Lung (tissue), 11 donors: ENCODE measurements at regions not wholly inside any gene's neighbourhood (a gene's known extent, or its start where the extent isn't known, plus 50 kb on each side); places are given as distances from the start of the nearest gene placed in this dataset.

ENCODE experiments used
- ATAC-seq: fragments of 200-7000 bp; cut with Tn5 transposase; one replicate; pipeline ENCODE4 v1.9.1; 2020; ENCODE audit warnings: moderate number of reproducible peaks; ENCODE audit not compliant: insufficient read depth, low FRiP score
- DNase-seq, 3 donors: peaks; one replicate each; pipeline ENCODE4 v3.0.0-alpha.2; 2013 to 2017
- H3K27ac ChIP-seq, 2 donors: one replicate each; pipeline ENCODE4 v1.5.1; 2013; ENCODE audit warnings: mild to moderate bottlenecking in 2 of 2, moderate library complexity in 2 of 2, control low read depth in 1 of 2, inconsistent platforms in 1 of 2, low read depth in 1 of 2, low read length in 1 of 2
- H3K27me3 ChIP-seq, 3 donors: one replicate each; pipeline ENCODE4 v1.5.1; 2013; ENCODE audit warnings: low read length in 2 of 3; ENCODE audit not compliant: control insufficient read depth in 3 of 3, insufficient read depth in 3 of 3
- H3K36me3 ChIP-seq, 4 donors: one replicate each; pipeline ENCODE4 v1.5.1; 2013; ENCODE audit warnings: low read length in 4 of 4, mild to moderate bottlenecking in 1 of 4, moderate library complexity in 1 of 4; ENCODE audit not compliant: control insufficient read depth in 4 of 4, insufficient read depth in 4 of 4
- H3K4me1 ChIP-seq, 5 donors: one replicate each; pipeline ENCODE4 v1.5.1; 2013; ENCODE audit warnings: low read length in 5 of 5, mild to moderate bottlenecking in 2 of 5, moderate library complexity in 1 of 5; ENCODE audit not compliant: control insufficient read depth in 5 of 5, insufficient read depth in 5 of 5
- H3K4me3 ChIP-seq: one replicate; pipeline ENCODE4 v1.5.1; 2013; ENCODE audit warnings: mild to moderate bottlenecking, control low read depth, moderate library complexity
- H3K9ac ChIP-seq, 2 donors: one replicate each; pipeline ENCODE4 v1.5.1; 2013; ENCODE audit warnings: low read length in 2 of 2, control low read depth in 1 of 2; ENCODE audit not compliant: insufficient read depth in 1 of 2
- H3K9me3 ChIP-seq, 4 donors: one replicate each; pipeline ENCODE4 v1.5.1; 2013; ENCODE audit warnings: low read length in 3 of 4, mild to moderate bottlenecking in 1 of 4, moderate library complexity in 1 of 4; ENCODE audit not compliant: control insufficient read depth in 4 of 4, insufficient read depth in 3 of 4
- CTCF ChIP-seq: IDR thresholded peaks from 2 replicates; pipeline ENCODE4 v1.5.1; 2012; ENCODE audit warnings: mild to moderate bottlenecking; ENCODE audit errors: control extremely low read depth, extremely low read depth
- whole genome bisulfite sequencing, 2 donors: extraction: QIAGEN DNeasy Blood & Tissue Kit; methylation state at CpG; one replicate each; pipeline ENCODE4 v1.1.7; 2013; 5-methylcytosine and 5-hydroxymethylcytosine counted together
- donor health status: control.
- donor health status: control.
- donor health status: Bipolar disorder and iron deficiency.
- donor health status: healthy.
- donor health status: DM: yes; HTN: yes; CAD: no.

GRCh38 chr3:124410471-124410870 lies 319.8 kb upstream of the UMPS start:
- no peak for TF ChIP-seq CTCF
- H3K27me3 ChIP-seq = no peaks in the 10 kb centered on the region
- peaks cover 0 to 7% (median 0%) of the 10 kb centered on the region in 5 donors for H3K4me1 ChIP-seq
- WGBS, 2 donors = 62 to 79% methylated on average over 3 of the region's 3 CpGs
- H3K9ac ChIP-seq = no peak overlapping the region
- H3K36me3 ChIP-seq = peaks cover 2 to 17% (median 10%) of the 10 kb centered on the region in 4 donors
- DNase-seq (no peak), ATAC-seq (no peak)
- no peaks in the 10 kb centered on the region for H3K9me3 ChIP-seq
- H3K27ac ChIP-seq = no peak overlapping the region
- H3K4me3 ChIP-seq = no peak overlapping the region

GRCh38 chr3:124411728-124412127 lies 318.5 kb upstream of the UMPS start:
- Histone ChIP-seq H3K9ac (no peak overlapping the region), H3K9me3 (no peaks in the 10 kb centered on the region), H3K27ac (no peak overlapping the region), H3K4me3 (no peak overlapping the region), H3K4me1 (peaks cover 0 to 7% (median 0%) of the 10 kb centered on the region in 5 donors), H3K36me3 (peaks cover 4 to 24% (median 12%) of the 10 kb centered on the region in 4 donors), H3K27me3 (no peaks in the 10 kb centered on the region)
- no peak for TF ChIP-seq CTCF
- ATAC-seq = no peak
- DNase-seq = no peak

- Histone ChIP-seq H3K27me3 (no peaks in the 10 kb centered on the region), H3K27ac (no peak overlapping the region), H3K4me1 (peaks cover 0 to 7% (median 0%) of the 10 kb centered on the region in 5 donors), H3K9me3 (no peaks in the 10 kb centered on the region), H3K36me3 (peaks cover 4 to 24% (median 13%) of the 10 kb centered on the region in 4 donors), H3K4me3 (no peak overlapping the region), H3K9ac (no peak overlapping the region)
- no peak for ATAC-seq
- DNase-seq = no peak
- TF ChIP-seq CTCF = no peak
Observed at GRCh38 chr3:124412644-124413043, 317.6 kb upstream of the UMPS start.

- no peak overlapping the region for H3K4me3 ChIP-seq
- no peak overlapping the region for H3K9ac ChIP-seq
- no peaks in the 10 kb centered on the region for H3K27me3 ChIP-seq
- DNase-seq (no peak), ATAC-seq (no peak)
- H3K4me1 ChIP-seq = peaks cover 0 to 7% (median 0%) of the 10 kb centered on the region in 5 donors
- H3K36me3 ChIP-seq = peaks cover 4 to 24% (median 14%) of the 10 kb centered on the region in 4 donors
- WGBS, 2 donors = 90 to 97% methylated on average over 9 of the region's 9 CpGs
- no peak for TF ChIP-seq CTCF
- no peak overlapping the region for H3K27ac ChIP-seq
- H3K9me3 ChIP-seq = no peaks in the 10 kb centered on the region
Observed at GRCh38 chr3:124413393-124413792, 316.9 kb upstream of the UMPS start.
